ENCODE measurements at regions not wholly inside any gene's neighbourhood (a gene's known extent, or its start where the extent isn't known, plus 50 kb on each side); places are given as distances from the start of the nearest gene placed in this dataset.

GRCh38 chr14:103227094-103227768 lies 104.0 kb downstream of the TNFAIP2 start:
- no peak for TF ChIP-seq CTCF (IDR thresholded peaks at IDR 0.05; ENCODE audit: extremely low read depth, missing control alignments)
- DNase-seq (ENCODE audit: low spot score): no peak

- no peak for TF ChIP-seq CTCF (IDR thresholded peaks at IDR 0.05; ENCODE audit: extremely low read depth, missing control alignments)
- no peak for DNase-seq (ENCODE audit: low spot score)
Observed at GRCh38 chr14:103228076-103228806, 105.0 kb downstream of the TNFAIP2 start.

- TF ChIP-seq CTCF (IDR thresholded peaks at IDR 0.05; ENCODE audit: extremely low read depth, missing control alignments): no peak
- no peak for DNase-seq (ENCODE audit: low spot score)
Observed at GRCh38 chr14:103228866-103229265, 105.2 kb upstream of the EIF5 start.

- DNase-seq (ENCODE audit: low spot score): peak; percentile 22
- no peak for TF ChIP-seq CTCF (IDR thresholded peaks at IDR 0.05; ENCODE audit: extremely low read depth, missing control alignments)
Observed at GRCh38 chr14:103230021-103230420, 104.0 kb upstream of the EIF5 start.

- TF ChIP-seq CTCF (IDR thresholded peaks at IDR 0.05; ENCODE audit: extremely low read depth, missing control alignments): no peak
- peak; percentile 21 for DNase-seq (ENCODE audit: low spot score)
Observed at GRCh38 chr14:103230658-103231334, 103.2 kb upstream of the EIF5 start.

GRCh38 chr14:103231376-103232019 lies 102.5 kb upstream of the EIF5 start:
- no peak for TF ChIP-seq CTCF (IDR thresholded peaks at IDR 0.05; ENCODE audit: extremely low read depth, missing control alignments)
- peak; percentile 20 for DNase-seq (ENCODE audit: low spot score)

Data from GM20000 (cell line).